ENCODE measurements at regions not wholly inside any gene's neighbourhood (a gene's known extent, or its start where the extent isn't known, plus 50 kb on each side); places are given as distances from the start of the nearest gene placed in this dataset.

DNA sequence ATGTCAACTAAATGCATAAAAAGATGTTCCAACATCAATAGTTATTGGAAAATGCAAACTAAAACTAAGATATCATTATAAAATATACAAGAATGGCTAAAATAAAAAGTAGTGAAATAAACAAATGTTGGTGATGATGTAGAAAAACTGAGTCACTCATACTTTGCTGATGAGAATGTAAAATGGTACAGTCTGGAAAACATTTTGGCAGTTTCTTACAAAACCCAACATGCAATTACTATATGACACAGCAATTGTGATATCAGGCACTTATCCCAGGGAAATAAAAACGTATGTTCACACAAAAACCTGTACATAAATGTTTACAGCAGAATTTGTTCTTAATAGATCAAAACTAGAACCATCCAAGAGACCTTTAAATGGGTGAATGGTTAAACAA is 182.6 kb downstream of the RTL9 start:
- TF ChIP-seq, protein P1, sequence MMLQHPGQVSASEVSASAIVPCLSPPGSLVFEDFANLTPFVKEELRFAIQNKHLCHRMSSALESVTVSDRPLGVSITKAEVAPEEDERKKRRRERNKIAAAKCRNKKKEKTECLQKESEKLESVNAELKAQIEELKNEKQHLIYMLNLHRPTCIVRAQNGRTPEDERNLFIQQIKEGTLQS (IDR thresholded peaks at IDR 0.05) = no peak
- TF ChIP-seq, protein P1 (CRISPR knock-in tag; conservative IDR thresholded peaks at IDR 0.05) = no peak
- TF ChIP-seq SRF (CRISPR knock-in tag; IDR thresholded peaks at IDR 0.05) (no peak), IRF2 (CRISPR knock-in tag; IDR thresholded peaks at IDR 0.05) (no peak), POLR2AphosphoS2 (IDR thresholded peaks at IDR 0.05; ENCODE audit: low read length) (no peak), PHF20 (IDR thresholded peaks at IDR 0.05; ENCODE audit: partially characterized antibody) (no peak), NBN (IDR thresholded peaks at IDR 0.05; ENCODE audit: low read depth) (no peak), EZH2 (IDR thresholded peaks at IDR 0.05; ENCODE audit: borderline replicate concordance, low read depth, low read length) (no peak), LEF1 (IDR thresholded peaks at IDR 0.05) (no peak), MXI1 (IDR thresholded peaks at IDR 0.05; ENCODE audit: low read depth, low read length) (no peak), NFIX (CRISPR knock-in tag; IDR thresholded peaks at IDR 0.05; ENCODE audit: low read depth) (no peak), PCBP2 (IDR thresholded peaks at IDR 0.05; ENCODE audit: low read depth, low read length, poor library complexity, severe bottlenecking) (no peak), NONO (IDR thresholded peaks at IDR 0.05; ENCODE audit: low read depth in 2 of 2, low read length in 1 of 2) (no peak)
- TF ChIP-seq, protein P2, sequence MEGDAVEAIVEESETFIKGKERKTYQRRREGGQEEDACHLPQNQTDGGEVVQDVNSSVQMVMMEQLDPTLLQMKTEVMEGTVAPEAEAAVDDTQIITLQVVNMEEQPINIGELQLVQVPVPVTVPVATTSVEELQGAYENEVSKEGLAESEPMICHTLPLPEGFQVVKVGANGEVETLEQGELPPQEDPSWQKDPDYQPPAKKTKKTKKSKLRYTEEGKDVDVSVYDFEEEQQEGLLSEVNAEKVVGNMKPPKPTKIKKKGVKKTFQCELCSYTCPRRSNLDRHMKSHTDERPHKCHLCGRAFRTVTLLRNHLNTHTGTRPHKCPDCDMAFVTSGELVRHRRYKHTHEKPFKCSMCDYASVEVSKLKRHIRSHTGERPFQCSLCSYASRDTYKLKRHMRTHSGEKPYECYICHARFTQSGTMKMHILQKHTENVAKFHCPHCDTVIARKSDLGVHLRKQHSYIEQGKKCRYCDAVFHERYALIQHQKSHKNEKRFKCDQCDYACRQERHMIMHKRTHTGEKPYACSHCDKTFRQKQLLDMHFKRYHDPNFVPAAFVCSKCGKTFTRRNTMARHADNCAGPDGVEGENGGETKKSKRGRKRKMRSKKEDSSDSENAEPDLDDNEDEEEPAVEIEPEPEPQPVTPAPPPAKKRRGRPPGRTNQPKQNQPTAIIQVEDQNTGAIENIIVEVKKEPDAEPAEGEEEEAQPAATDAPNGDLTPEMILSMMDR (IDR thresholded peaks at IDR 0.05 in 2 of 3, conservative IDR thresholded peaks at IDR 0.05 in 1 of 3; ENCODE audit: insufficient read depth in 2 of 3, low read depth in 1 of 3, low read length in 3 of 3) = no peak
- TF ChIP-seq, protein P3, sequence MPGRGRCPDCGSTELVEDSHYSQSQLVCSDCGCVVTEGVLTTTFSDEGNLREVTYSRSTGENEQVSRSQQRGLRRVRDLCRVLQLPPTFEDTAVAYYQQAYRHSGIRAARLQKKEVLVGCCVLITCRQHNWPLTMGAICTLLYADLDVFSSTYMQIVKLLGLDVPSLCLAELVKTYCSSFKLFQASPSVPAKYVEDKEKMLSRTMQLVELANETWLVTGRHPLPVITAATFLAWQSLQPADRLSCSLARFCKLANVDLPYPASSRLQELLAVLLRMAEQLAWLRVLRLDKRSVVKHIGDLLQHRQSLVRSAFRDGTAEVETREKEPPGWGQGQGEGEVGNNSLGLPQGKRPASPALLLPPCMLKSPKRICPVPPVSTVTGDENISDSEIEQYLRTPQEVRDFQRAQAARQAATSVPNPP (IDR thresholded peaks at IDR 0.05; ENCODE audit: borderline replicate concordance, insufficient read depth, insufficient read length) = no peak
